ENCODE measurements at regions not wholly inside any gene's neighbourhood (a gene's known extent, or its start where the extent isn't known, plus 50 kb on each side); places are given as distances from the start of the nearest gene placed in this dataset.

DNA sequence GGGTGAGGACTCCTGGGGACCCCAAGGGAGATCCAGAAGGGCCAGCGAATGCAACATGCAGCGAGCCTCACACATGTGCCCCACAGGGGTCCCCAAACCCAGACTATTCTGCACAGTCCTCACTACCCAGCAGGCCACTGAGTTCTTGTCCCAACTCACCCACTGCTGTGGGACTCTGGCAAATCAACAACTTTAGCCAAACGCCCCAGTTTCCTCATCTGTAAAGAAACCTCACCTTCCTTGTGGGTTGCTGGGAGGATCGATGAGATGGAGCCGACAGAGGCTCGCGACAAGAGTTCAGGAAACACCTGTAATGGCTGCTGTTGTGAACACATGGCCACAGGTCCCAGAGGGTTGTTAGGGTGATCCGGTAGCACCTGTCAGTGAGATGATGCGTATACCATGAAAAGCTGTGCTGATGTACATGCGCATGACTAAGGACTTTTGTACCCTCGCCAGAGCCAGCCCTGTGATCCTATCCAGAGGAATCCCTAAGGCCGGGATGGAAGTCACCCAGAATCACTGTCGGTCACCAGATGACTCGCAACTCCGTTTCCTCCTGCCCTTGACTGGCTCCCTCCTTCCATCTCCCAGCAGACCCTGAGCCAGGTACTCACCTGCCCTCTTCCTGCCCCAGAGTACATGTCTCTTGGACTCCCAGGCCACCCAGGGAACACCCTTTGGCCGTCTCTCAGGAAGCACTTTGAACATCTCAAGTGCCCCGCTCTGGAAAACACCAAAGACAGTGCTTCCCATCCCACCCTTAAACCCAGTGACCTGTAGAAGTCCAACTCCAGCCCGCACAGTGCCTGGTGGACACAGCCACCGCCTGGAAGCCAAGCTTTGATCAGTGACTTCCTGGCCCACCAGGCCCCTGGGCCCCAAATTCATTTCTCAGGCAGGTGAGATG is 103.3 kb upstream of the ID2 start:
- DNase-seq (ENCODE audit: low read depth, low spot score) = no peak

- DNase-seq (ENCODE audit: low read depth, low spot score) = no peak
Observed at GRCh38 chr2:8579485-8580085, 102.3 kb upstream of the ID2 start.

DNA sequence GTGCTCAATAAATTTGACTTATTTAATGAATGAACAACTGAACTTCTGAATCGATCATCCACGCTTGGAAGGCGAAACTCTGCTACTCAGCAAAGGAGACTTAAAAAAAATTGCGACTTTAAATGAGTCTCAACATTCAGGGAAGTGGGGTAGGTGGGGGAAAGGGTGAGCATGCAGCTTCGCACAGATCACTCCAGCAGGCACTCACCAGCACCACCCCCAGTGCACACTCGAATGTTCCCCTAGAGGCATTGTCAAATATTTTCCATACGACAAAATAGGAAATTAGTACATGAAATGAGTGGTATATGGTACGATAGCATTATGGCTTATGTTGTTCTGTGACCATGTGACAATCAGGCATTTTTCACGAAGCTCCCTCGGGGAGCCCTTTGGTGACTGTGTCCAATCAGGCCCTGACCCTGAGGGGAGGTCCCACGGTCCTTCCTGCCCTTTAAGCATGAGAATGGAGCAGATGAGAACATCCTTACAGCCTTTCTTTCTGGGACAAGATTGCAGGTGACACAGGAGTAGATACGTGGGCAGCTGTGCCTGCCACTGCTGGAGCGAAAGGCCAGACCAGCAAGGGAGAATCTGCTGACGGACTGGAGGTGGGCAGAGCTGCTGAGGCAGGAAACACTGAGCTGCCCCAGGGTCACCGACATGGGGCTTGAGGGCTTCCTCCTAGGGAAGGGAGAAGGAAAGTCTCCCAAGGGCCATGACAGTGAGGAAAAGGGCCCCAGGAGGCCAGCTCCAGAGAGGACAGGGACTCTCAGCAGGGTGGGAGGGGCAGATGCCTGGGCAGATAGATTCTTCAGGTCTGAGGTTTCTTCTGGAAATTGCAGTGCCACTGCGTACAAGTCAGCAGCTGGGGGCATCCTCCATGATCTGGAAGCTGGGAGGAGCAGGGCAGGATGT is 101.3 kb upstream of the ID2 start:
- DNase-seq (ENCODE audit: low read depth, low spot score) = no peak

GRCh38 chr2:8581234-8581561 is 100.7 kb upstream of the ID2 start:
- DNase-seq (ENCODE audit: low read depth, low spot score) = no peak

- DNase-seq (ENCODE audit: low read depth, low spot score) = no peak
Observed at GRCh38 chr2:8581601-8582041, 100.2 kb upstream of the ID2 start.

GRCh38 chr2:8582191-8582590 is 99.7 kb upstream of the ID2 start:
- DNase-seq (ENCODE audit: low read depth, low spot score) = no peak

GRCh38 chr2:8582651-8583399 is 99.0 kb upstream of the ID2 start:
- no peak for DNase-seq (ENCODE audit: low read depth, low spot score)

DNA sequence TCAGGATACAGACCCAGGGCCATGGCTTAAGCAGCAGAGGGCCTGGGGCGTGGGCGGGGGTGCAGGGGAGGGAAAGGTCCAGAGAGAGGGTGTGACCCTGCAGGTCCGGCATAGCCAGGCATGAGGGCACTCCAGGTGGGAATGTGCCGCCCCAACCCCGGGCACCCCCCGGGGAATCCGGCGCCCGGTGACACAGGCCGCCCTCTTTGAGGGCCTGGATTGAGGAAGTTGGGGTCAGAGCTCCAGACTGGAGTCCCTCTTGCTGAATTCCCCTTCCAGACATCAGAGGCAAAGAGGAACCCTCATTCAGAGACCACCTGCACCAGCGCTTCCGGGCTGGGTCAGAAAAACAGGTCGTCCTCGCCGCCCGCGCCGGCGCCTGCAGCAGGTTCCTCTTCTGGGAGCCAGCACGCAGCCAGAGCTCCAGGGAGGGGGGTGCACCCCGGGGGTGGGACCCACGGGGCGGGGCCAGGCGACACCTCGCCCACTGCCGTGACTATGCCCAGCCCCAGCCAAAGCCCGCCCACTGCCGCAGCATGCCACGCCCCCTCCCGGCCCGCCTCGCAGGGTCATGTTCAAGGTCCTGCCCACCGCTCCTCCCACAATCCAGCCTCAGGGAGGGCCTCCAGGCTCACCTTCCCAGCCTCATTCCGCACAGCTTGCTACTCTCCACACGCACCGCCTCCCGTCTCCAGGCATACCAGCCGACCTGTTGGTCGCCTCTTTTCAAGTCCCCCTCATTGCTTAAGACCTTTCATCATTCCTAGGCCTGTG is 98.3 kb upstream of the ID2 start:
- no peak for DNase-seq (ENCODE audit: low read depth, low spot score)

DNA sequence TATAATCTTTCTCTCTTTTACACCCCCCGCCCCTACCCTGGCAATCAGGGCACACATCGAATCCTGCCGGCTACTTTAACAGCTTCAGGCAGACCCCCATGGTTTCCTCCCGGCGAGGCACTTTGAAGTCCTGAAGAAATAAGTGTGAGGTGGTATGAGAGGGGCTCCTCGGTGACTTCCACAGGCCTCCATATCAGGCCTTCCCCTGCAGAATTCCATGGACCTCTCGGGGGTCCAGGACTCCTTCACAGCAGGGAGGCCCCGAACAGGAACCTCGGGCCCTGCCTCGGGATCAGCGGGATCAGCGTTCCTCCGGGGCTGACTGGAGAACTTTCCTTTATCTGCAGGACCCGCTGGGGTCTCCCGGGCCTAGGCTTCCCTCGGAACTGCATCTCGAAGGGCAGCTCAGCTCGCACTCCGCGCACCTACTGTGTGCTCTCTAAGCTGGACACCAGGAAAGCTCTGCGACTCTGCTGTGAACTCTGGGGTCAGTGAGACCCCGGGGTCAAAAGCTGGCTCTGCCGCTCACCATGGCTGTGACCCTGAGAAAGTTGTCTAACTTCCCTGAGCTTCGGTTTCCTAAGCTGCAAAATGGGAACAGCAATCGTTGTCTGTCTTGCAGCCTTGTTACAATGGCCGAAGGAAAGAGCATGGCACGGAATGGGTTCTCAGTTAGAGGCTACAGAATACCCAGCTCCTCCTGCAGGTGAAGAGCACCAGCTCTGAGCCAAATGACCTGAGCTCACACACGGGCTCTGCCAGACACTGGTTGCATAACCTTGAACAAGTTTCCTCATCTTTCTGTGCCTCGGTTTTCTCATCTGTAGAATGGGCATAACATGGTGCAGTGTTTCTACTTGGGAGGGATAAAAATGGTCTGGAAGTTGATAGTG is 97.4 kb upstream of the ID2 start:
- no peak for DNase-seq (ENCODE audit: low read depth, low spot score)

GRCh38 chr2:8586457-8587051 is 95.3 kb upstream of the ID2 start:
- DNase-seq (ENCODE audit: low read depth, low spot score) = no peak

DNA sequence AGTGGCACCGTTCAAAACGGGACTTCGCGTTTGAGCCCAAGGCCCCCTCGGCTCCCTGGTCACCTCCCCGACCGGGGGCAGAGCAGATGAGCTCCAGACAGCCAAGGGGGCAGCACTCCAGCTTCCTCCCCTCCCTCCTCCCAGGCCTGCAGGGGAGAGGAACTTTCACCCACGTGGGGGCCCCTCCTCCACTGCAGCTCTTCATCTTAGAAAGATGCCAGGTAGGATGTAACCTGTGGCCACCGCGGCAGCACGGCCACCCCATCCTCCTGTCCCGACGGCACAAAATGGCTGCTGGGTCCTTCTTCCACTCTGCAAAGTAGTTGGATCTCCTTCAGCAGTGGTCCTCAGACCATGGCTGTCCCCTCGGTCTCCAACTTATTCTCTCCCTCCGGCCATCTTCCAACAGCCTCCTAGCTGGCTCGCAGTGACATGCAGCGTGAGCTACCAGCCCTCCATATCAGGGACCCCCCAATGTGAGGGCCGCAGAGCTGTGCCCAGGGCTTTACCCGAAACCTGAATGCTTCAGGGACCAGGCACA is 94.5 kb upstream of the ID2 start:
- DNase-seq (ENCODE audit: low read depth, low spot score) = no peak

- DNase-seq (ENCODE audit: low read depth, low spot score) = no peak
Observed at GRCh38 chr2:8587920-8588830, 93.7 kb upstream of the ID2 start.

GRCh38 chr2:8588831-8589191 is 93.0 kb upstream of the ID2 start:
- DNase-seq (ENCODE audit: low read depth, low spot score) = no peak

DNA sequence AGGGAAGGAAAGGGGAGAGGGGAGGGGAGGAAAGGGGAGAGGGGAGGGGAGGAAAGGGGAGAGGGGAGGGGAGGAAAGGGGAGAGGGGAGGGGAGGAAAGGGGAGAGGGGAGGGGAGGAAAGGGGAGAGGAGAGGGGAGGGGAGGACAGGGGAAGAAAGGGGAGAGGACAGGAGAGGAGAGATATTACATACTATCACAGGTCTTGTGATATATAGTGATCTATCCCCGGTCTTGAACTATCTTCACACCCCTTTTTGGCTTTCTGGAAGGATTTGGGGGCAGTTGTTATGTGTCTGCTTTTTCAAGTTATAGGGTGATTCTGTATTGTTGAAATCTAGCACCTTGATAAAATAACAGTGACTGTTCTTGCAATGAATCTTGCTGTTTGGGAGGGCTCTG is 92.1 kb upstream of the ID2 start:
- DNase-seq (ENCODE audit: low read depth, low spot score) = no peak

DNA sequence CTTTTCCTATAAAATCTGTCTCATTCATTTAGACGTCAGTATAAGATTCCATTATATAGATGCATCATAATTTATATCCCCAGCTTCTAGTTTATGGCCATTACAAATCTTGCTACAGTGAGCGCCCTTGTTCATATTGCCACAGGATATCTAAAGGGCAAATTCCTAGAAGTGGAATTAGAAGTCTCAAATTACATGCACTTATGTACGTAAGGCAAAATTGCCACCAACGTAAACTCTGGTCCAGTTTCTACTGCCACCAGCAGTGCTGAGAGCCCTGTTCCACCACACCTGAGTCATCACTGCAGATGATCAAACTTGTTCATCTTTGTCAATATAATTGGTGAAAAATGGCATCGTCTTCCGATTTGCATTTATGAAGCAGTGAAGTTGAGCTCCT is 90.9 kb upstream of the ID2 start:
- DNase-seq (ENCODE audit: low read depth, low spot score) = no peak

GRCh38 chr2:8592736-8593135 is 89.1 kb upstream of the ID2 start:
- no peak for DNase-seq (ENCODE audit: low read depth, low spot score)

- DNase-seq (ENCODE audit: low read depth, low spot score) = no peak
Observed at GRCh38 chr2:8593243-8593642, 88.6 kb upstream of the ID2 start.

Measured in smooth muscle cell of the brain vasculature (primary cell).